BLaER1 (cell line): ENCODE measurements at regions not wholly inside any gene's neighbourhood (a gene's known extent, or its start where the extent isn't known, plus 50 kb on each side); places are given as distances from the start of the nearest gene placed in this dataset.

Experiments
- H3K27ac ChIP-seq: shearing (Covaris generic); formaldehyde crosslinking; 2 replicates; pipeline ENCODE4 v1.8.1; 2022
- H3K27me3 ChIP-seq: shearing (Covaris generic); formaldehyde crosslinking; 2 replicates; pipeline ENCODE4 v1.8.1; 2022
- H3K36me3 ChIP-seq: shearing (Covaris generic); formaldehyde crosslinking; 2 replicates; pipeline ENCODE4 v1.8.1; 2022
- H3K4me1 ChIP-seq: shearing (Covaris generic); formaldehyde crosslinking; 2 replicates; pipeline ENCODE4 v1.8.1; 2022
- H3K4me2 ChIP-seq: shearing (Covaris generic); formaldehyde crosslinking; 2 replicates; pipeline ENCODE4 v1.8.1; 2022
- H3K4me3 ChIP-seq: shearing (Covaris generic); formaldehyde crosslinking; 2 replicates; pipeline ENCODE4 v1.8.1; 2022
- H3K9ac ChIP-seq: shearing (Covaris generic); formaldehyde crosslinking; 2 replicates; pipeline ENCODE4 v1.8.1; 2022
- H3K9me3 ChIP-seq: shearing (Covaris generic); formaldehyde crosslinking; 2 replicates; pipeline ENCODE4 v1.8.1; 2022
- H4K20me1 ChIP-seq: shearing (Covaris generic); formaldehyde crosslinking; 2 replicates; pipeline ENCODE4 v1.8.1; 2022
- Cebpa-rat ChIP-seq: shearing (Covaris generic); IDR thresholded peaks from 2 replicates; pipeline ENCODE4 v1.8.1; 2022

DNA sequence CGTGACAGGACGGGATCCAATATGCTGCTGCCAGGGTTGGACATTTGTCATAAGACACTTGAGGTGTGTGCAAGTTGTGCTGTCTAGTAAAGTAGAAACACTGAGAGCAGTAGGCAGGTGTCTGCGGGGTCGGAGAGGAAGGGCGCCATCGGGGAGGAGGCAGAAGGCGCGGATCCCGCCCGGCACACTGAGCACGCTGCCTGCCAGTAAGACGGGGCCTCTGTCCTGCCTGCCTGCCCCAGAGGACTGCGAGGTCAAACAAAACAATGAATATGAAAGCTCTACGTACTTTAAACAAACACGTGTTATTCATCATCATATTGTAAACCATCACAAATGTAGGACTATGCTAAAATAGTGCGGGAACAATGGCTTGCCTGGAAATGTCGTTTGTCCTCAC, 349.3 kb upstream of the SALL3 start:
- no peak for TF ChIP-seq Cebpa-rat
- Histone ChIP-seq H3K9ac (no peak overlapping the region), H3K9me3 (peaks cover 10% of the 10 kb centered on the region; the same call in 1 of the 2 replicates), H4K20me1 (no peaks in the 10 kb centered on the region), H3K4me1 (peaks cover 48% of the 10 kb centered on the region), H3K36me3 (no peaks in the 10 kb centered on the region), H3K4me3 (no peak overlapping the region), H3K4me2 (no peak overlapping the region), H3K27me3 (no peaks in the 10 kb centered on the region), H3K27ac (no peak overlapping the region)

DNA sequence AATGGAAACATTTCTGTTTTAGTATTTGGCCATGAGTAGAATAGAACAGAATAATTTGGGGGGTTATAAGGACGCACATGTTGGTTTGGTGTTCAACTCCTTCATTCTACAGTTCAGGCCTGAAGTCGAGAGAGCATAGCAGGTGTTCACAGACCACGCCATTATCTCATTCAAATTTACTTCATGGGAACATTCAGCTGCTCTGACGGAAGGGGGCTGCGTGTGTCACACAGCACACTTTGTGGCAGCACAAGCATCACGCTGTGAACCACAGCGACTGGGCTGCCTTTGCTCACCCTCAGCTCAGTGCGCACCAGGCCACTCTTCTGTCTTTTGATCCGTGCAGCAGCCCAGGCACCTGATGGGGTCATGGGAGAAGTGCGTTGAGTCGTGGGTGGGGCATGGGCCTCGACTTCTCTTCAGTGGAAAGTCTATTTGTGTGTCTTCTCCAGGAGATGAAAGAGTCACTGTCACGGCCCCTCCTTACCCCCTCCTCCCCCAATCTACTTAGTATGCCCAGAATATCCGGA, 348.6 kb upstream of the SALL3 start:
- no peak for TF ChIP-seq Cebpa-rat
- Histone ChIP-seq H3K9me3 (peaks cover 10% of the 10 kb centered on the region; the same call in 1 of the 2 replicates), H3K4me3 (no peak overlapping the region), H3K27me3 (no peaks in the 10 kb centered on the region), H3K9ac (no peak overlapping the region), H3K27ac (no peak overlapping the region), H3K36me3 (no peaks in the 10 kb centered on the region), H4K20me1 (no peaks in the 10 kb centered on the region), H3K4me1 (peaks cover 41% of the 10 kb centered on the region), H3K4me2 (no peak overlapping the region)

DNA sequence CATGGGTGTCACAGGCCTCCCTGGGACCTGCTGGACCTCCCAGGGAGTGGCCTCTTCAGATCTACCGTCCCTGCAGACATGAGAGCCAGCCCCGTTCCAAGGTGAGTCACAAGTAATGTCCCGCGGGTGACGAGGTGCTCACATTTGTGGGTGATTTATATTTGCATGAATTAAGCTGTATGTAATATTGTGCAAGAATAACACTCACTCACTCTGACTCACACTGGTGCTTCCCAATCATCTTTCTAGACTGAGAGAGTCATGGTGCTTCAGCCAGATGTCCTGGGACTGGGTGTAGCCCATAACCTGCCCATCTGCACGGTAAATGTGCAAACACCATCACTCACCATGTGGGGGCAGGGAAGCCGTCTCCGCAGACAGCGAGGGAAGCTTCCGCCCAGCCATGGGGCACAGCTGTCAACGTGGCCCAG, 347.5 kb upstream of the SALL3 start:
- no peak overlapping the region for H3K4me3 ChIP-seq
- H3K9ac ChIP-seq = no peak overlapping the region
- H3K36me3 ChIP-seq = no peaks in the 10 kb centered on the region
- H3K4me2 ChIP-seq = no peak overlapping the region
- peaks cover 30% of the 10 kb centered on the region for H3K4me1 ChIP-seq
- TF ChIP-seq Cebpa-rat = no peak
- no peaks in the 10 kb centered on the region for H4K20me1 ChIP-seq
- no peaks in the 10 kb centered on the region for H3K27me3 ChIP-seq
- H3K9me3 ChIP-seq = peaks cover 10% of the 10 kb centered on the region; the same call in 1 of the 2 replicates
- H3K27ac ChIP-seq = no peak overlapping the region

DNA sequence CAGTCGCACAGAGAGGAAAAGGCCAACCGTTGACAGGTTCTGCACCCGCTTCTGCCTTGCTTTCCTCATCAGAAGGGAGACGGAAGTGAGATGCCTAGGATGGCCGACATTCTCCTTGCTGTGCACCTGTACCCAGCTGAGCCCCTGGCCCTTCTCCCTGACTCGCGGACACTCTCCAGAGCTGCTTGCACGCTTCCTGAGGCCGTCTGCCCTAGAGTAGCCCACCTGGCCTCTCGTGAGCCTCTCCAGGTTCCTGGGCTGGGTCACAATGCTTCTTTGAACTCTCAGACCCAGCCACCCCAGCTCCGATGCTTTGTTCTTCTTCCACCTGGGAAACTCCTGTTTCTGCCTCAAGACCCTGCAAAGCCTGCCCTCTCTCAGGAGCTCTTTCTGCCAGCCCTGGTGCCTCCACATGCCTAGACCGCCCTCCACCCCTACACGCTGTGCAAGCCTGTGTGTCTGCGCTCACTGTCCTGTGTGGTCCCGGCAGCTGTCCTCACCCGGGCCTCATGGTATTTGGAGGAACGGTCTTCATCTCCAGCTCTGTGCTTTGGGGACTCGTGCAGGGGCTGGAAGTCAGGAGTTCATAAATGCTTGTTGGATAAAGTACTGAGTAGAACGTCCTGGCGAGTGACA, 345.4 kb upstream of the SALL3 start:
- Histone ChIP-seq H3K27ac (peak overlapping the region; percentile 18; the same call in 1 of the 2 replicates), H3K4me2 (peak overlapping the region; percentile 26), H3K4me3 (no peak overlapping the region), H3K36me3 (no peaks in the 10 kb centered on the region), H3K27me3 (no peaks in the 10 kb centered on the region), H3K9ac (no peak overlapping the region), H3K4me1 (peaks cover 13% of the 10 kb centered on the region), H3K9me3 (peaks cover 15% of the 10 kb centered on the region; the same call in 1 of the 2 replicates), H4K20me1 (no peaks in the 10 kb centered on the region)
- TF ChIP-seq Cebpa-rat = no peak

DNA sequence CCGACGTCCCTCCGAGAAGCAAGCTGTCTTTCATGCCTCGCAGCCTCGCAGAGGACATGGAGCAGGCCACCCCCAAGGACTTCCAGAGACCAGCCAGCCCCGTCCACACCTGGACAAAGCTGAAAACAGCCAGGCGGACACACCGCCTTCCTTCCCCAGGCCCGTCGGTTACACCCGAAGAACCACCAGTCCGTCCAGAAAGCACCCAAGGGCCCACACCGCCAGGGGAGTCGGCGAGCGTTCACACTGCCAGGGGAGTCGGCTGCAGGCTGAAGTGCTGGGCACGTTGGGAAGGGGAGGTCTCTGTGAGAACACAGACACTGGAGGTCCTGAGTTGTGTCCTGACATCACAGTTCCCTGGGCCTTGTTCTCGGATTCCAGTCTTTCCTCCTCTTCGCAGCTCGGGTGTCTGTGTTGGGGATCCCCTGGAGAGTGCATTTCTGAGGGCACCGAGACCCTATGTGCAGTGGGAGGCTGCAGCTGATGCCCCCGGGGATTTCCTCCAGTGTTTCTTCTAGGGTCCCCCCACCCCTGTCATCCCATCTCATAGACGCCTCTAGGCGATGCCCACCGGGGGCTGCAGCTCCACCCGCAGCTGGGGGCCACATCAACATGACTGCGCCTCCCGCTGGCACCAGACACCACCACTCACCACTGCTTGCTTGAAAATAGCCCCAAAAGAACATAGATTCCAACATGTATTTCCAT, 344.4 kb upstream of the SALL3 start:
- H3K27me3 ChIP-seq = no peaks in the 10 kb centered on the region
- no peaks in the 10 kb centered on the region for H4K20me1 ChIP-seq
- H3K4me1 ChIP-seq = peaks cover 18% of the 10 kb centered on the region
- no peak overlapping the region for H3K27ac ChIP-seq
- no peak for TF ChIP-seq Cebpa-rat
- no peaks in the 10 kb centered on the region for H3K36me3 ChIP-seq
- H3K4me2 ChIP-seq = no peak overlapping the region
- no peak overlapping the region for H3K9ac ChIP-seq
- H3K4me3 ChIP-seq = no peak overlapping the region
- peaks cover 15% of the 10 kb centered on the region; the same call in 1 of the 2 replicates for H3K9me3 ChIP-seq

DNA sequence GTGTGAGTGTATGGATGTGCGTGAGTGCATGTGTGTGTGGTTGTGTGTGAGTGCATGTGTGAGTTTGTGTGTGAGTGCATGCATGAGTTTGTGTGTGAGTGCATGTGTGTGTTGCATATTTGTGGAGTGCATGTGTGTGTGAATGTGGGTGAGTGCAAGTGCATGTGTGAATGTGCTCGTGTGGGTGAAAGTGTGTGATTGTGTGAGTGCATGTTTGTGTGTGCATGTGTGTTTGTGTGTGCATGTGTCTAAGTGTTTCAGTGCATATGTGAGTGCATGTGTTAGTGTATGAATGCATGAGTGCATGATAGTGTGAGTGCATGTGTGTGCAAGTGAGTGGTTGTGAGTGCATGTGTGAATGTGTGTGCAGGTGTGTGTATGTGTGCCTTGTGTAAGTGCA, 343.4 kb upstream of the SALL3 start:
- no peak overlapping the region for H3K4me2 ChIP-seq
- peaks cover 26% of the 10 kb centered on the region for H3K4me1 ChIP-seq
- peaks cover 15% of the 10 kb centered on the region; the same call in 1 of the 2 replicates for H3K9me3 ChIP-seq
- no peaks in the 10 kb centered on the region for H4K20me1 ChIP-seq
- no peak overlapping the region for H3K9ac ChIP-seq
- TF ChIP-seq Cebpa-rat = no peak
- no peak overlapping the region for H3K4me3 ChIP-seq
- no peaks in the 10 kb centered on the region for H3K36me3 ChIP-seq
- no peak overlapping the region for H3K27ac ChIP-seq
- no peaks in the 10 kb centered on the region for H3K27me3 ChIP-seq

DNA sequence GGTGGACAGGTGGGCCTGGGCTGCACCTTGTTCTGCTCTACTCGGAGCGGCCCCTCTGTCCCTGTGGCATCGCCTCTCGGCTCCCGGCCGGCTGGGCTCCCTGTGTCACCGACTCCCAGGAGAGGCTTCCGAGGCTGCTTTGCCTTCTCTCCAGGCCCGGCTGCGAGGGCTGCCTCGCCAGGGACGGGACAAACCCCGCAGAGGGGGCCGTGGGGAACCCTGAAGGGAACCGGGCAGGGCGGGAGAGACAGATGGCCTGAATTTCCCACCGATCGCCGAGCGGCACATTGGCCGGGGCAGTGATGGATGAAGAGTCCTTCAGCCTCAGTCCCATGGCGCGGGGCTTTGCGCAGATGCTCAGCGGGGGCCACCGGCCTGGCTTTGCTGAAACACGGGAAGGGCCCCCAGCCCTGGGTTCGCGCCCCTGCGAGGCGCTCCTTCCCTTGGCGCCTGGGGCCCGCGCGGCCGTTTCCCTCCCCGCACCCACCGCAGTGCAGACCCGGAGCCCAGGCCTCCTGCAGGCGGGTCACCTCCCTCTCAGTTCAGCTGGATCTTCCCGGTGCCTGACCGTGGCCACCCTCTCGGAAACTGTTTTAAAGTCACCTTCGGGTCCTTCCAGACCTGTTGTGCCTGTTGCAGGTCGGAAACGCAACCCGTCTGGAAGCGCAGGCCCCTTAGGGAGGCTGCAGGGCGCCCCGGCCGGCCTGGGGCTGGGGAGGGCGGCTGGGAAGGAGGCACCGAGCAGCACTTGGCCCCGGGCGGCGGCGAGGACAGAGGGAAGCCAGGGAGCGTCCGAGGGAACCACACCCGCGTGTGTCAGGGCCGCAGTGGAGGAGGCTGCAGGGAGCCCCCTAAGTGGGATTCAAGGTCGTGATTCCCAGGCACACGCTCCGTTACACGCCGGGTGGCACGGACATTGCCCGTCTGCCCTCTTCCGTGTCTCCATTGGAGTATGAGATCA, 341.9 kb upstream of the SALL3 start:
- Histone ChIP-seq H3K9me3 (peaks cover 15% of the 10 kb centered on the region; the same call in 1 of the 2 replicates), H3K27ac (no peak overlapping the region), H3K9ac (no peak overlapping the region), H3K4me1 (peaks cover 35% of the 10 kb centered on the region), H4K20me1 (no peaks in the 10 kb centered on the region), H3K36me3 (no peaks in the 10 kb centered on the region), H3K27me3 (no peaks in the 10 kb centered on the region), H3K4me2 (no peak overlapping the region), H3K4me3 (no peak overlapping the region)
- TF ChIP-seq Cebpa-rat = no peak

DNA sequence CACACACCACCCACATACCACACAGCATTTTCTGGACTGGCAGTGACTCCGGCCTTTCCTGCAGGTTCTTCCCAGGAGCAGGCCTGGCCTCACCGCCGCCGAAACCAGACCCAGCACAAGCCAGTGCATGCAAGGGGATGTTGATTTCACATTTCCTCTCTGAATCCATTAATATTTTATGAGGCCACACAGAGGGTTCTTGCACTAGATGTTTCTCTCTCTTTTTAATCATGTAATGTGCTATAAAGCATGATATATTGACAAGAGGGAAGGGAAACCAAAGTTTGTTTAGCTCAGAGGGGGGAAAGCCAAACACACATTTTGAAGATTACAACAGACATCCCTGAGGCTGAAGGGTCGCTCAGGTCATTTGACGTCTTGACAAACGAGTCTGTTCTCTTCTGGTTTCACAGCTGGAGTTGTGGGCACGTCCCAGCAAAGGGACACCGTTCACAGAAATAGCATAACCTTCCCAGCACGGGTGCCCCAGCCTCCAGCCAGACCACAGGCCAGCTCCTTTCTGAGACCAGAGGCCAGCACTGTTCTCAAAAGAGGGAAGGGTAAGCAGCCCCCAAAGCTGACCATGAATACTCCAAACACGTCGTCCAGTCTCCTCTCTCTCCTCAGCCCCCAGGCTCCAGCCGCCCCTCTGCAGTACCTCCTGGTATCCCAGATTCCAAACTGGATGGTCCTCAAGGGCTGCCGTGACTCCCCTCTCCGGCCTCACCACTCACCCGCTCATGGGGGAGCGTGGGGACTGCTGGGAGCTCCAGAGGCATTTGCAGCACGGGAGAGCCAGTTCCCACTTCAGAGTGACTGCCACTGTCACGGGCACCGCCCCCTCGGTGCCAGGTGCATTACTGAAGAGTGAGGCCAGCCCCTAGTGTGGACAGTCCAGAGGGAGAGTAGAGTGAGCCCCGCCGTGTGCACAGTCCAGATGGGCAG, 340.3 kb upstream of the SALL3 start:
- Histone ChIP-seq H3K9ac (no peak overlapping the region), H4K20me1 (no peaks in the 10 kb centered on the region), H3K4me1 (peaks cover 40% of the 10 kb centered on the region), H3K4me3 (no peak overlapping the region), H3K36me3 (no peaks in the 10 kb centered on the region), H3K9me3 (peaks cover 11% of the 10 kb centered on the region; the same call in 1 of the 2 replicates), H3K27me3 (no peaks in the 10 kb centered on the region), H3K4me2 (no peak overlapping the region), H3K27ac (no peak overlapping the region)
- TF ChIP-seq Cebpa-rat = no peak
